K562 (cell line): ENCODE measurements at regions not wholly inside any gene's neighbourhood (a gene's known extent, or its start where the extent isn't known, plus 50 kb on each side); places are given as distances from the start of the nearest gene placed in this dataset.

Experiments used
- ATAC-seq: fragments of 200-7000 bp; cut with Tn5 transposase; 3 replicates; pipeline ENCODE4 v1.9.1; 2020; ENCODE audit warnings: moderate library complexity
- BruUV-seq: library from RNA; stranded (reverse); fragments of 400-500 nt; replicated peaks from 2 replicates; lab custom pipeline; 2021; lab: Mats Ljungman, UMichigan
- CTCF ChIA-PET: fragments of 300-600 bp; formaldehyde crosslinking; extraction: SDS; loops from one replicate; lab custom pipeline; 2021; ENCODE audit warnings: low intra/inter-chr PET ratio; lab: Yijun Ruan, JAX
- POLR2A ChIA-PET: fragments of 300-600, 350-650 bp; sonication (Branson Sonifier 250); formaldehyde crosslinking; extraction: SDS; loops from one replicate; lab custom pipeline; 2021; ENCODE audit warnings: antibody characterized with exemption, inconsistent platforms; lab: Yijun Ruan, JAX
- DNase-seq, 4 experiments: peaks; one replicate each; pipeline versions ENCODE4 v3.0.0 to v3.0.0-alpha.2; 2011 to 2018; ENCODE audit warnings: low spot score in 3 of 4, mixed read lengths in 3 of 4; ENCODE audit errors: extremely low read depth in 1 of 4
- FAIRE-seq: peaks from 2 replicates; lab custom pipeline; 2011; peaks lifted over from hg19 to GRCh38; lab: Jason Lieb, UNC
- H2AFZ ChIP-seq: 2 replicates; pipeline ENCODE4 v1.6.0; 2011; ENCODE audit warnings: low read depth, low read length, control low read depth, inconsistent platforms
- H3K27ac ChIP-seq: fragments of 200-600 bp; 3 replicates; pipeline ENCODE4 v1.8.0; 2011; ENCODE audit warnings: low read depth, mild to moderate bottlenecking, control low read depth, inconsistent platforms, low read length, moderate library complexity, mixed read lengths; ENCODE audit errors: extremely low read depth
- H3K27me3 ChIP-seq, 2 experiments: fragments of 300-600 bp in 1 of 2; 2 replicates in 1 of 2; 3 replicates in 1 of 2; pipeline versions ENCODE4 v1.6.0 to v1.8.0; 2011; ENCODE audit warnings: inconsistent platforms in 2 of 2, low read length in 2 of 2, mild to moderate bottlenecking in 1 of 2, mixed read lengths in 1 of 2, moderate library complexity in 1 of 2; ENCODE audit not compliant: control insufficient read depth in 2 of 2, insufficient read depth in 2 of 2
- H3K36me3 ChIP-seq: fragments of 300-600 bp; 3 replicates; pipeline ENCODE4 v1.8.0; 2011; ENCODE audit warnings: mild to moderate bottlenecking, low read length, inconsistent platforms; ENCODE audit not compliant: control insufficient read depth, insufficient read depth
- H3K4me1 ChIP-seq, 2 experiments: fragments of 200-600 bp in 1 of 2; replicated peaks in 1 of 2; 2 replicates in 1 of 2; 3 replicates in 1 of 2; pipeline versions ENCODE4 v1.5.1 to v1.8.0; 2011; ENCODE audit warnings: inconsistent platforms in 2 of 2, low read length in 2 of 2, mild to moderate bottlenecking in 1 of 2, mixed read lengths in 1 of 2, moderate library complexity in 1 of 2; ENCODE audit not compliant: control insufficient read depth in 2 of 2, insufficient read depth in 2 of 2
- H3K4me2 ChIP-seq: 2 replicates; pipeline ENCODE4 v1.6.1; 2011; ENCODE audit warnings: low read length, control low read depth, inconsistent platforms, mixed read lengths; ENCODE audit not compliant: insufficient read depth
- H3K4me3 ChIP-seq: fragments of 200-600 bp; sonication (generic), shearing (Covaris generic); 2 replicates; pipeline ENCODE4 v1.5.1; 2016; ENCODE audit warnings: control low read depth, inconsistent platforms
- H3K79me2 ChIP-seq: fragments of 200-600 bp; 3 replicates; pipeline ENCODE4 v1.8.0; 2011; ENCODE audit warnings: low read length, inconsistent platforms; ENCODE audit not compliant: control insufficient read depth, insufficient read depth
- H3K9ac ChIP-seq, 2 experiments: 2 replicates each; pipeline versions ENCODE4 v1.6.0 to v1.6.1; 2011; ENCODE audit warnings: low read depth in 2 of 2, low read length in 2 of 2, control low read depth in 1 of 2, inconsistent platforms in 1 of 2, mild to moderate bottlenecking in 1 of 2, mixed read lengths in 1 of 2; ENCODE audit not compliant: insufficient read depth in 1 of 2
- H3K9me1 ChIP-seq: one replicate; pipeline ENCODE4 v1.6.0; 2011; ENCODE audit warnings: inconsistent platforms, mild to moderate bottlenecking, low read length, moderate library complexity; ENCODE audit not compliant: control insufficient read depth, insufficient read depth
- H3K9me3 ChIP-seq: replicated peaks from 2 replicates; pipeline ENCODE4 v1.5.1; 2011; ENCODE audit warnings: low read depth, low read length, inconsistent platforms; ENCODE audit not compliant: control insufficient read depth, insufficient read depth
- H4K20me1 ChIP-seq: replicated peaks from 2 replicates; pipeline ENCODE4 v1.6.1; 2011; ENCODE audit warnings: low read length, inconsistent platforms, mixed read lengths; ENCODE audit not compliant: control insufficient read depth, insufficient read depth
- FOXA3 ChIP-seq, 2 experiments: fragments of 450-650 bp in 1 of 2; sonication (generic) in 1 of 2; formaldehyde crosslinking; IDR thresholded peaks in 1 of 2; conservative IDR thresholded peaks in 1 of 2; 2 replicates each; pipeline versions ENCODE4 v1.4.0 to v1.8.0; 2020 to 2022; ENCODE audit warnings: mild to moderate bottlenecking in 2 of 2, missing genetic modification reagents in 1 of 2
- HDAC6 ChIP-seq: IDR thresholded peaks from 2 replicates; pipeline ENCODE4 v1.6.1; 2012; ENCODE audit warnings: low read depth, mild to moderate bottlenecking, control low read depth, inconsistent platforms, low read length, moderate library complexity
- ID3 ChIP-seq, 2 experiments: fragments of 250-450 bp in 1 of 2; fragments of 450-650 bp in 1 of 2; sonication (Bioruptor Pico) in 1 of 2; IDR thresholded peaks; 2 replicates each; pipeline versions ENCODE4 v1.6.1 to v1.8.0; 2016 to 2021; ENCODE audit warnings: mild to moderate bottlenecking in 2 of 2, moderate library complexity in 2 of 2, missing compliant biosample characterization in 1 of 2, missing genetic modification characterization in 1 of 2
- MEF2A ChIP-seq: IDR thresholded peaks from 2 replicates; pipeline ENCODE4 v1.6.1; 2011; ENCODE audit warnings: low read depth, mild to moderate bottlenecking, low read length, moderate library complexity; ENCODE audit not compliant: control insufficient read depth
- NBN ChIP-seq: fragments of 450-650 bp; IDR thresholded peaks from 2 replicates; pipeline ENCODE4 v1.6.1; 2016; ENCODE audit warnings: low read depth, mild to moderate bottlenecking
- NCOA1 ChIP-seq: fragments of 450-650 bp; IDR thresholded peaks from 2 replicates; pipeline ENCODE4 v1.6.1; 2016; ENCODE audit warnings: low read depth
- NFE2 ChIP-seq: IDR thresholded peaks from 2 replicates; pipeline ENCODE4 v1.6.1; 2014; ENCODE audit warnings: antibody characterized with exemption, low read depth
- SMARCA4 ChIP-seq: fragments of 450-650 bp; IDR thresholded peaks from 2 replicates; pipeline ENCODE4 v1.6.1; 2016
- TCF15 ChIP-seq: fragments of 250-450 bp; sonication (Bioruptor Pico); IDR thresholded peaks from 2 replicates; pipeline ENCODE4 v1.8.0; 2022; ENCODE audit warnings: moderate library complexity, mild to moderate bottlenecking, inconsistent platforms
- ZNF449 ChIP-seq: fragments of 250-450 bp; sonication (Bioruptor Pico); IDR thresholded peaks from 2 replicates; pipeline ENCODE4 v1.8.0; 2022; ENCODE audit warnings: moderate library complexity, mild to moderate bottlenecking, inconsistent platforms
- in situ Hi-C: fragments of 300-500 bp; cut with MboI; formaldehyde crosslinking; loops from 4 replicates; pipeline ENCODE4 v1.15.0; 2018; ENCODE audit warnings: inconsistent platforms, mixed read lengths
- intact Hi-C: fragments of 100-400 bp; cut with micrococcal nuclease; formaldehyde crosslinking; loops from 2 replicates; pipeline ENCODE4 v1.14.2; 2022

GRCh38 chr5:30600892-30601291, 592.6 kb upstream of the CDH6 start:
- intact Hi-C loops: no loop called here
- no peaks in the 10 kb centered on the region; the same call in 1 of the 2 replicates for H3K9me3 ChIP-seq
- TF ChIP-seq SMARCA4: no peak
- TF ChIP-seq ID3 (CRISPR knock-in tag; IDR thresholded peaks at IDR 0.05): no peak
- no peak for TF ChIP-seq ID3 (tag; IDR thresholded peaks at IDR 0.05)
- TF ChIP-seq NFE2: no peak
- no peak for TF ChIP-seq HDAC6
- TF ChIP-seq TCF15: no peak
- no peak for TF ChIP-seq NCOA1
- TF ChIP-seq ZNF449 (CRISPR knock-in tag): no peak
- no peak for TF ChIP-seq MEF2A
- TF ChIP-seq NBN: no peak
- no peak for TF ChIP-seq FOXA3 (CRISPR knock-in tag; conservative IDR thresholded peaks at IDR 0.05 in 1 of 2, IDR thresholded peaks at IDR 0.05 in 1 of 2)

More at GRCh38 chr5:30600892-30601291, 592.6 kb upstream of the CDH6 start:
- ChIA-PET CTCF (no interaction called here), POLR2A (no interaction called here)
- H3K9me1 ChIP-seq: no peaks in the 10 kb centered on the region
- H3K27ac ChIP-seq: no peak overlapping the region
- in situ Hi-C loops: no loop called here
- no peak overlapping the region for H2AFZ ChIP-seq
- no TSS peak for BruUV-seq
- DNase-seq: no peak
- H3K9ac ChIP-seq: no peak overlapping the region
- no peak for ATAC-seq
- no peak for FAIRE-seq
- H3K79me2 ChIP-seq: no peaks in the 10 kb centered on the region
- H3K36me3 ChIP-seq: no peaks in the 10 kb centered on the region
- no peak overlapping the region for H3K4me2 ChIP-seq
- no peaks in the 10 kb centered on the region for H4K20me1 ChIP-seq
- H3K4me1 ChIP-seq: no peaks in the 10 kb centered on the region
- H3K27me3 ChIP-seq: no peaks in the 10 kb centered on the region
- no peak overlapping the region for H3K4me3 ChIP-seq
